GM12892 (cell line): ENCODE measurements at regions not wholly inside any gene's neighbourhood (a gene's known extent, or its start where the extent isn't known, plus 50 kb on each side); places are given as distances from the start of the nearest gene placed in this dataset.

Experiments
- DNase-seq: peaks from one replicate; pipeline ENCODE4 v3.0.0; 2011; ENCODE audit not compliant: insufficient read length
- FAIRE-seq: peaks from 2 replicates; lab custom pipeline; 2011; peaks lifted over from hg19 to GRCh38; lab: Jason Lieb, UNC
- POLR2A ChIP-seq: IDR thresholded peaks from 2 replicates; pipeline ENCODE4 v1.6.1; 2011; ENCODE audit warnings: low read depth, low read length, control low read depth
- POLR2AphosphoS5 ChIP-seq: IDR thresholded peaks from 2 replicates; pipeline ENCODE4 v1.6.1; 2011; ENCODE audit warnings: low read depth, low read length, control low read depth
- TAF1 ChIP-seq: IDR thresholded peaks from 2 replicates; pipeline ENCODE4 v1.6.1; 2011; ENCODE audit warnings: low read depth, mild to moderate bottlenecking, control low read depth, low read length, borderline replicate concordance

DNA sequence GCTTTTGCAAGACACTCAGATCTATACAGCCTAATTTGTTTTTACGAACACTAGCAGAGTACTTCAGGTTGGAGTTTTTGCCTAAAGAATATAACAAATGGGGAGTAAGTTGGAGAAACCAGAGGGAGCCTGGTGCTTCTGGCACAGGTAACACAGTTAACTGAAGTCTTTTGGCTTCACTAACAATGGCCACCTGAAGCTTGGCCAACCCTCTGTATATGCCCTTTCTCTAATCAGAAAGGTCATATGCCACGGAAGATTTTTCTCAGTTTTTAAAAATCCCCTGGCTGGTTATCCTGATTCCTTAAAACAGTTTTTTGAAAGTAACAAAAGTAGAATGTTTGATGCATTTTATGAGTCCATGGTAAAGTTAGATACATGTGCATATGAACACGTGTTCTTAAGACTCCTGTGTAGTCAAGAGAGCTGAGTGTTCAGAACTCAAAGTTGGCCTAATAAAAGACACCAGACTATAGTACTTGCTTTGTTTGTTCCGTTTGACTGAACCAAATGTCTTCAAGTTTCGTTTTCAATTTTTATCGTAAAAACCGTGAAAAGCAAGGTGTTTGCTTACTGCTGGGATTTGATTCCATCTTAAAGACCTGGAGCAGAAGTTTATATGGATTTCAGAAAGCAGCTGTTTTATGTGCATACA, 137.5 kb downstream of the KCNRG start:
- FAIRE-seq = peak; percentile 76
- DNase-seq = no peak

DNA sequence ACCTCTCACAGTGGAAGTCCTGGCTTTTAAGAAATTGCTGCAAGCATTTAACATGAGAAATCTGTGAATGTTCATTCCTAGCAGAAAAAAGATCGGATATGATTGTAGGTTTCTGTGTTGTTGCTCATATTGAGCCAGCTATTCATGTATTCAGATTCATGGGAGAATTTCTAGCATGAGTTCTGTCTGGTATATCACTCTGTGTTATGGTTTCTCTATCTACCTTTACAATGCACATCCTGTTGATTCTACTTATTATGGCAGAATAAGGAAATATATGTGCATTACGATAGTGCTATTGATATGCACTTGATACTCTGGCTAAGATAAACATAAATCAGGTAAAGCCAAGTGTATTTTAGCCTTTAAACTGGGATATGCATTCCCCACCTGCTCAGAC, 138.2 kb downstream of the KCNRG start:
- no peak for DNase-seq
- no peak for TF ChIP-seq TAF1
- no peak for TF ChIP-seq POLR2A
- TF ChIP-seq POLR2AphosphoS5 = no peak
- FAIRE-seq = no peak

More for the DNA sequence above, 137.5 kb downstream of the KCNRG start:
- TF ChIP-seq TAF1 = no peak

DNA sequence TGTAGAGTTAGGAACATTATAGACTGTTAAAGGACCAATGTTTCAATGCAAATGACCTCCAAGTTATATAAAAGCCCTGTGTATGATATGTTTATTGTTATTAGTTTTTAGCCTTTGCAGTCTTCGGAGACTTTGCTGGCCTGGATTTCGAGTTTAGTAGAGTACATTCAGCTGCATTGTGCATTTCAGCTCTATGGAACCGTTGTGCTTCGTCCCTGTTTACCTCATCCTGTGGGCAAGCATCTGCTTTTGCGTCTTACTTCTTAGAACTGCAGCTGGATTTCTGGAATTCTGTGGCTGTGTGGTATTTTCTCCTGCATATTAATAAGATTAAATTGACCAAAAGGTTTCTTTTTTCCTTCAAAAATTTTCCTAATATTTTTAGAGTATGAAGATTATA, 138.6 kb downstream of the KCNRG start:
- FAIRE-seq = no peak
- DNase-seq = no peak

DNA sequence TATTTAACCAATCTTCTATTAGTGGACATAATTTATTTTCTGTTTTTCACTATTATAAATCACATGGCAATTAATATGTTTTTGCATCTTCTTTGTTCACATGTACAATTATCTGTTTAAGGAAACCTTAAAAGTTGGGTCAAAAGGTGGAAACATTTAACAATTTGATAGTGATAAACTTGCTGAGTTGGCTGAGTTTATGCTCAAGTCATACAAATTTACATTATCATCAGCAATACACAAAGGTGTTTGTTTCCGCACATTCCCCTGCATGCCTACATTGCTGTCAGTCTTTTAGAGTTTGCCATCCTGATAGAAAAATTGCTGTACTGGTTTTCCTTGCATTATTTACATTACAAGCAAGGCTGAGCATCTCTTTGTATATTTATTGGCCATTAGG, 139.5 kb downstream of the KCNRG start:
- no peak for FAIRE-seq
- no peak for DNase-seq
- TF ChIP-seq TAF1 = no peak
- no peak for TF ChIP-seq POLR2AphosphoS5
- no peak for TF ChIP-seq POLR2A

More for the DNA sequence above, 138.6 kb downstream of the KCNRG start:
- TF ChIP-seq TAF1 (no peak), POLR2A (no peak), POLR2AphosphoS5 (no peak)

DNA sequence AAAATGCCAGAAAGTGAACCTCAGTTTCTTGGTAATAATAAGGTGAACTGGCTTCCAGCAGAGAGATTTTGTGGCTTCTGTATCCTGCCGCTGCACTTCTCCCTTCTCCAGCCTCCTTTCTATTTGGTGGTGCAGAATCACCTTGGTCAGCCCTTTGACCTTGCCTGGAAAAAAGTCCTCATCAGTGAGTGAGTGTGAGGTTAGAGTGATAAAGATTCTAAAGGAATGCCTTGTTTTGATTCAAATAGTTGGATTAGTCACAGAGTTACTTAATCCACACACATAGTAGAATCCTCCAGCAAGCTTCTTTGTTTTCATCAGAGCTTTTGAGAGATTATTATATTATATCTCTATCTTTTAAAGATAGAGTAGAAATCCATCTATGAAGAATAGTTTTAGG, 140.9 kb downstream of the KCNRG start:
- FAIRE-seq (no peak), DNase-seq (no peak)
- TF ChIP-seq TAF1 = no peak
- TF ChIP-seq POLR2AphosphoS5 = no peak
- TF ChIP-seq POLR2A = no peak

DNA sequence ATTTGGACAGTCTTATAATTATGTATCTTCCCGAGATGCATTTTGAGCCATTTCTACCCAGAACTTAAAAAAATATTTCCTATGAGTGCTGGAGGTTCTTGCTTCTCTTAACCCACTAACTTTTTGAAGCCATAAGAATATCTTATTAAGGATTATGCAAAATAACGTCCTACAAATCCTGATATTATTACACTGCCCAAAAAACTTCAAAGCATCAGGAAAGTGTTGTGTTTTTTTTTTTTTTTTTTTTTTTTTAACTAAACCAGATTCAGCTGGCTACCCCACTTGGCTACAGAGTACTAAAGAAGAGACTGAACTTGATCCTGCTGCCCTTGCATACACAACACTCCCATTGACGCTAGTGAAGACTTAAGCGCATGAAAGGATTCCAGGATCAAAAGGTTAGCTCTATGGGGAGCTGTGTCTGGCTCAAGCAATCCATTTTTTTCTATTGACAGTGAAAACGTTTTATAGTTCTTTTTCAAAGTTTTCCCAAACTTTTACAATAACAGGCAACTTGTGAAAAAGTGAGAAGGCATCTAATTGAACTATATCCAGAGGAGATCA, 141.4 kb downstream of the KCNRG start:
- no peak for DNase-seq
- no peak for TF ChIP-seq TAF1
- no peak for FAIRE-seq

DNA sequence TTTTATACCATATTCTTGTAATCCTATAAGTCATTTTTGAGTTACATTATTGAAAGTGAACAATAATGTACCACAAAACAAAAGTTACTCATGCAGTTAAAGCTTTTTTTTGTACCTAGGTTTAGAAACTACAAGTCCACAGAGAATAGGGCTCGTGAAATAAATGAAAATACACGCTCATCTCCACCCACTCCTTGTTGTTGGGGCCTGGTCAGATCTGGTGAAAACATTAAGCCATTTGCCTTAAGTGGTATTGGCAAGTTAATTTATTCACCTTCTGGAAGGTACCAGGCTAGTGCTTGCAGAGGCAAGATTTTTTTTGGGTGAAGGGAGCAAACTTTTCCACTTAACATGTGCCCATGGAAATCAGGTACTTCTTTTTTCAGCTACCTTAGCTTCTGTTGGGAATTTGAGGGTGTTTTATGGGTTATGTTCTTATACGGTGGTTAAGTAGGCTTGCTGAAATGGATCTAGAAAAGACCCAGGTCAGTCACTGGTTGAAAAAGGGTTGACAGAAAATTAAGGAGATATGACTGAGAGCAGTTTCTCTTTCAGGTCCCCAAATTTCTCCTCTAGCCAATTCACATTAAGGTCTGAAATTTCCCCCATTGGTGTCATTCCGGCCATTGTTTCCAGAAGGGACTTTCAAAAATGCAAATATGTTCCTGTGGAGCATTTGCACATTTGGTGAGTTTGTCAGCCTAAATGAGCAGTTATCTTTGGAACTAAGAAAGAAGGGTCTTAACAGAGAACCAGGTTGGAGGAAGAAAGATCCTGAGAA, 143.3 kb downstream of the KCNRG start:
- peak; percentile 70 for FAIRE-seq
- TF ChIP-seq POLR2AphosphoS5 (no peak), POLR2A (no peak), TAF1 (no peak)
- DNase-seq = no peak

DNA sequence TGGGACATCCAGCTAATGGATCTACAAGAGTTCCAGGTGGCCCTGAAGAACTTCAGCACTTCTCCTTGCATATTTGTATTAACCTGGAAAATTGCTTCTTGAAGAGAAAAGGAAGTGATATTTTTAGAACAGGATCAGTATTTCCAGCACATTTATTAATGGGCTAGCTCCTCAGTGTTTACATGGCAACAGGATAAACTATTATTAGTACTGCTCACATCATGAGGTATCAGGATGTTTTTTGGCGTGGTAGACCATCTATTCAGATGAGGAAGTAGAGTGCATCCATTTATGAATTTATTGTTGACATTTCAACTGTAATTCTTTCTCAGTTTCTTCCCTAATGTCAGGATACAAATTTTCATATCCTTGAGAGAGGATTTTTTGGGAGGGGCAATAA, 144.4 kb downstream of the KCNRG start:
- DNase-seq (no peak), FAIRE-seq (no peak)
- TF ChIP-seq TAF1 (no peak), POLR2A (no peak)

DNA sequence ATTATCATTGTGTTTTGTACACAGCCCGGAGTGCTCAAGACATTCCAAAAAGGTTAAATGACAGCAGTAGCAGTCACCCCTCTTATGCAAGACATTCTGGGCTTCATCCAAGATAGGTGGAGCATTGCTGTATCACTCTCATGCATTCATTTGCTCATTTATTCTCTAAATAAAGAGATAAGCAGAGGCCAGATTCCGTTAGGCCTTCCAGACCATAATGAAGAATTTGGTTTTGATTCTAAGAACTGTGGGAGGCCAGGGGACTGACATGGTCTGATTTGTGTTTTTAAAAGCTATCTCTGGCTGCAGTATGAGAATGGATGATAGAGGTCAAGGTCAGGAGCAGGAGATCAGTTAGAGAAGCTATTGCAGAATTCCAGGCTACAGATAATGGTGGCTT, 145.8 kb downstream of the KCNRG start:
- TF ChIP-seq TAF1 (no peak), POLR2A (no peak), POLR2AphosphoS5 (no peak)
- FAIRE-seq (no peak), DNase-seq (no peak)

DNA sequence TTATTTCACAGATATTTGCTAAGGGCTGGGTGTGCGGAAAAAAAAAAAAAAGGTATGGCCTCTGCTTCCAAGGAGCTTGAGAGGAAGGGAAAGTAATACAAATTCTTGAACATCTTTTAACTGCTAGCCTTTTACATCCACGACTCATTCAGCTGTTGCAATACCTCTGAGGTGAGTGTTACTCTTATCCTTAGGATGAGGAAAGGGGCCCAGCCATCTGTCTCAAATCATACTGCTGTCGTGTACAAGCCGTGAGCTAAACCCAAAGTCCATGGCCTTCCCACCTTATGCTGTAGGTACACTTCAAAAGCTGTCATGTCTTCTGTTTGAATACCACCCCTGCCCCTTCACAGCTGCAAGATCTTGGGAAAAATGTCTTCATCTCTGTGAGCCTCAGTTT, 146.8 kb downstream of the KCNRG start:
- no peak for TF ChIP-seq POLR2A
- TF ChIP-seq POLR2AphosphoS5 = no peak
- no peak for TF ChIP-seq TAF1
- no peak for FAIRE-seq
- no peak for DNase-seq

DNA sequence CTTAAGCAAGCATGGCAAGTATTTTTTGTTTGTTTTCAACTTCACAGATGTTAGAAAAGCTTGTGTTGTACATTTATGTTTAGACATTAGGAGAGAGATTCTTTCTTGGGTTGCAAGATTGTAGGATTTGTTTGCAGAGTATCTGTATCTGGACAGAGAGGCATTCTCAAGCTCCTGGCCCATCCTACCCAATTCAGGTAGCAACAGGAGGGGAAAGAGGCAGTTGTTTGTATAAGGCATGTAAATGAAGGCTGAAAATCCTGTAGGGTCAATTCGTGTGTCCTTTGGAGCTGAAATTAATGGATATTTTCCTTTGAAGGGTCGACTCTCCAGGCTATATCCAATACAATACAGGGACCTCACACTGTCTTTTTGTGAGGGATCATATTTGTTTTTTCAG, 147.3 kb downstream of the KCNRG start:
- no peak for FAIRE-seq
- TF ChIP-seq POLR2AphosphoS5 (no peak), POLR2A (no peak), TAF1 (no peak)

DNA sequence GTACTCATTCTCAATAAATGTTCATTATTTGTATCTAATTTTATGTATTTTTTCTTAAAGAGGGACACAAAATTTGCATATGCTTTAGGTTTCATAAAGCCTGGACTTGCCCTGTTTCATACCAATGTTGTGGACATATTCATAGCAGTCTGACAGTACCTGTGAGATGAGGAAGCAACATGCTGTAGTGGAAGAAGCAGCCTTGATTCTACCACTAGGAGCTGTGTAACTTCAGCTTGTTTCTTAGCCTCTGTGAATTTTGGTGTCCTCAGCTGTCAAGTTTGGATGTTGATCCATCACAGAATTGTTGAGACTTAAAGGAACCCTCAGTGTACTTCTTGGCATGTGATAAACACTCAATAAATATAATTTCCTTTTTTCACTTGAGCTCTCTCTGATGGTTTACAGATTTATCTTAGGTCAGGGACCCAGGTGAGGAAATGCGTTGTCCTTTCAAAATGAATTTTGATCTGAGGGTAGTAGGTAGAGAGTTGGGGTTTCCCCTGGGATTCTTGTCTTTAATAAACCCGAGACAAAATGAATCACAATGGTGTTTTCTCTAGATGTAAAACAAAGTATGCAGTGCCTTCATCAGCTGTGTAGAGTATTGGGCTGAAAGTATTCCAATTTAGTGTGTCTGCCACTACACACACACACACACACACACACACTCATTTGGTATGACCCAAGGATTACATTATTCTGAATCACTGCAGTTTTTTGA, 152.1 kb downstream of the KCNRG start:
- no peak for TF ChIP-seq POLR2A
- TF ChIP-seq TAF1 = no peak
- no peak for TF ChIP-seq POLR2AphosphoS5
- DNase-seq = no peak
- no peak for FAIRE-seq

More for the DNA sequence above, 147.3 kb downstream of the KCNRG start:
- no peak for DNase-seq
